ENCODE measurements at regions not wholly inside any gene's neighbourhood (a gene's known extent, or its start where the extent isn't known, plus 50 kb on each side); places are given as distances from the start of the nearest gene placed in this dataset.

GRCh38 chr1:170354690-170355089 is 177.3 kb upstream of the GORAB start:
- Histone ChIP-seq H3K27ac (ENCODE audit: extremely low read depth, low read depth, low read length) (no peak overlapping the region), H4K20me1 (replicated peaks; ENCODE audit: control insufficient read depth, insufficient read depth, low read length) (no peaks in the 10 kb centered on the region), H3K4me3 (no peak overlapping the region), H3K9ac (ENCODE audit: insufficient read depth in 1 of 2, low read depth in 2 of 2, low read length in 2 of 2) (no peak overlapping the region), H2AFZ (ENCODE audit: low read depth, low read length) (no peak overlapping the region), H3K4me1 (replicated peaks in 1 of 2; ENCODE audit: control insufficient read depth in 2 of 2, insufficient read depth in 2 of 2, low read length in 2 of 2) (no peaks in the 10 kb centered on the region), H3K79me2 (ENCODE audit: control insufficient read depth, insufficient read depth, low read length) (no peaks in the 10 kb centered on the region), H3K4me2 (ENCODE audit: insufficient read depth, low read length) (no peak overlapping the region), H3K36me3 (ENCODE audit: control insufficient read depth, insufficient read depth, low read length) (no peaks in the 10 kb centered on the region), H3K9me3 (replicated peaks; ENCODE audit: control insufficient read depth, insufficient read depth, low read depth, low read length) (no peaks in the 10 kb centered on the region), H3K27me3 (ENCODE audit: control insufficient read depth in 2 of 2, insufficient read depth in 2 of 2, low read length in 2 of 2) (no peaks in the 10 kb centered on the region), H3K9me1 (ENCODE audit: control insufficient read depth, insufficient read depth, low read length) (no peaks in the 10 kb centered on the region)
- ChIA-PET CTCF (ENCODE audit: low intra/inter-chr PET ratio) (no interaction called here), POLR2A (no interaction called here)
- intact Hi-C loops (cut with micrococcal nuclease) (no loop called here), in situ Hi-C loops (cut with MboI) (no loop called here)
- DNase-seq (ENCODE audit: extremely low read depth in 1 of 4, low spot score in 3 of 4) (no peak), ATAC-seq (no peak), FAIRE-seq (no peak)
- TF ChIP-seq ZNF224 (CRISPR knock-in tag; IDR thresholded peaks at IDR 0.05) (no peak), ATF2 (CRISPR knock-in tag; IDR thresholded peaks at IDR 0.05) (no peak), RBM22 (IDR thresholded peaks at IDR 0.05; ENCODE audit: low read depth, low read length, poor library complexity, severe bottlenecking) (no peak), RFX7 (CRISPR knock-in tag; IDR thresholded peaks at IDR 0.05) (no peak), NCOA2 (IDR thresholded peaks at IDR 0.05; ENCODE audit: partially characterized antibody in 2 of 2) (no peak), IRF2 (CRISPR knock-in tag; IDR thresholded peaks at IDR 0.05) (no peak), HCFC1 (IDR thresholded peaks at IDR 0.05; ENCODE audit: low read depth, low read length) (no peak), ZNF518B (CRISPR knock-in tag; IDR thresholded peaks at IDR 0.05) (no peak), ZNF609 (CRISPR knock-in tag; IDR thresholded peaks at IDR 0.05; ENCODE audit: borderline replicate concordance) (no peak), HMGN3 (IDR thresholded peaks at IDR 0.05; ENCODE audit: borderline replicate concordance, extremely low read depth, insufficient read length, low read depth, low read length) (no peak)
- no TSS peak for BruUV-seq (replicated peaks)
- 0% methylated on average over 3 of the region's 3 CpGs for WGBS (ENCODE audit: insufficient coverage, low coverage, missing lambda C conversion rate)
